PC-3 (cell line): ENCODE measurements at regions not wholly inside any gene's neighbourhood (a gene's known extent, or its start where the extent isn't known, plus 50 kb on each side); places are given as distances from the start of the nearest gene placed in this dataset.

Source experiments
- ATAC-seq: fragments of 200-7000 bp; cut with Tn5 transposase; 2 replicates; pipeline ENCODE4 v1.9.1; 2020; ENCODE audit warnings: mild to moderate bottlenecking, moderate library complexity
- BruUV-seq: library from RNA; stranded (reverse); fragments of 400-500 nt; replicated peaks from 2 replicates; lab custom pipeline; 2021; lab: Mats Ljungman, UMichigan
- CTCF ChIA-PET: fragments of 300-600 bp; sonication (Branson Sonifier 250); formaldehyde crosslinking; loops from one replicate; lab custom pipeline; 2022; ENCODE audit warnings: antibody characterized with exemption; lab: Charles Lee
- POLR2A ChIA-PET: fragments of 300-600 bp; sonication (Branson Sonifier 250); formaldehyde crosslinking; loops from one replicate; lab custom pipeline; 2022; ENCODE audit warnings: antibody characterized with exemption; ENCODE audit not compliant: unreplicated experiment; lab: Charles Lee
- DNase-seq: peaks from one replicate; pipeline ENCODE4 v3.0.0-alpha.2; 2015
- H2AFZ ChIP-seq: fragments of 300-600 bp; sonication (generic); 2 replicates; pipeline ENCODE4 v1.6.0; 2016; ENCODE audit warnings: antibody characterized with exemption, low read length
- H3F3A ChIP-seq: fragments of 300-600 bp; sonication (generic); one replicate; pipeline ENCODE4 v1.6.0; 2017; ENCODE audit warnings: antibody characterized with exemption, low read length, control low read depth, mild to moderate bottlenecking; ENCODE audit not compliant: unreplicated experiment
- H3K27ac ChIP-seq: fragments of 300-600 bp; sonication (generic); 2 replicates; pipeline ENCODE4 v1.5.1; 2016; ENCODE audit warnings: mild to moderate bottlenecking, low read length
- H3K27me3 ChIP-seq: fragments of 300-600 bp; sonication (generic); 2 replicates; pipeline ENCODE4 v1.6.1; 2016; ENCODE audit warnings: low read length, mixed read lengths
- H3K36me3 ChIP-seq: fragments of 300-600 bp; sonication (generic); 2 replicates; pipeline ENCODE4 v1.6.1; 2016; ENCODE audit warnings: low read depth, mixed run types, low read length, mixed read lengths
- H3K4me1 ChIP-seq: fragments of 300-600 bp; sonication (generic); 2 replicates; pipeline ENCODE4 v1.5.1; 2016; ENCODE audit warnings: low read length; ENCODE audit not compliant: insufficient read depth
- H3K4me2 ChIP-seq: fragments of 300-600 bp; sonication (generic); 2 replicates; pipeline ENCODE4 v1.6.0; 2016; ENCODE audit warnings: low read length
- H3K4me3 ChIP-seq: fragments of 300-600 bp; sonication (generic); 2 replicates; pipeline ENCODE4 v1.5.1; 2016; ENCODE audit warnings: mild to moderate bottlenecking, low read length, mixed read lengths
- H3K79me2 ChIP-seq: fragments of 300-600 bp; sonication (generic); 2 replicates; pipeline ENCODE4 v1.6.1; 2017; ENCODE audit warnings: low read length, mixed read lengths
- H3K9ac ChIP-seq: fragments of 300-600 bp; sonication (generic); 2 replicates; pipeline ENCODE4 v1.6.0; 2016; ENCODE audit warnings: mild to moderate bottlenecking, low read length
- H3K9me2 ChIP-seq: fragments of 300-600 bp; sonication (generic); replicated peaks from 2 replicates; pipeline ENCODE4 v1.6.1; 2016; ENCODE audit warnings: mixed run types, low read length, mixed read lengths
- H3K9me3 ChIP-seq: fragments of 300-600 bp; sonication (generic); 2 replicates; pipeline ENCODE4 v1.6.1; 2016; ENCODE audit warnings: low read length, mixed read lengths
- H4K20me1 ChIP-seq: fragments of 300-600 bp; sonication (generic); 2 replicates; pipeline ENCODE4 v1.6.1; 2016; ENCODE audit warnings: low read length, mixed read lengths
- EZH2 ChIP-seq: fragments of 300-600 bp; sonication (generic); IDR thresholded peaks from one replicate; pipeline ENCODE4 v1.6.1; 2017; ENCODE audit warnings: antibody characterized with exemption, mild to moderate bottlenecking, low read length; ENCODE audit not compliant: unreplicated experiment
- EZH2phosphoT487 ChIP-seq: fragments of 300-600 bp; sonication (generic); IDR thresholded peaks from 2 replicates; pipeline ENCODE4 v1.6.1; 2018; ENCODE audit warnings: mild to moderate bottlenecking, antibody characterized with exemption, low read length, borderline replicate concordance
- intact Hi-C: fragments of 100-400 bp; cut with micrococcal nuclease; formaldehyde crosslinking; loops from 2 replicates; pipeline ENCODE4 v1.9.0; 2023
- TF ChIP-seq, protein P1 (sequence below): fragments of 300-600 bp; sonication (generic); conservative IDR thresholded peaks from 2 replicates; pipeline ENCODE4 v1.5.1; 2017; ENCODE audit warnings: antibody characterized with exemption, low read depth, mild to moderate bottlenecking, low read length

DNA sequence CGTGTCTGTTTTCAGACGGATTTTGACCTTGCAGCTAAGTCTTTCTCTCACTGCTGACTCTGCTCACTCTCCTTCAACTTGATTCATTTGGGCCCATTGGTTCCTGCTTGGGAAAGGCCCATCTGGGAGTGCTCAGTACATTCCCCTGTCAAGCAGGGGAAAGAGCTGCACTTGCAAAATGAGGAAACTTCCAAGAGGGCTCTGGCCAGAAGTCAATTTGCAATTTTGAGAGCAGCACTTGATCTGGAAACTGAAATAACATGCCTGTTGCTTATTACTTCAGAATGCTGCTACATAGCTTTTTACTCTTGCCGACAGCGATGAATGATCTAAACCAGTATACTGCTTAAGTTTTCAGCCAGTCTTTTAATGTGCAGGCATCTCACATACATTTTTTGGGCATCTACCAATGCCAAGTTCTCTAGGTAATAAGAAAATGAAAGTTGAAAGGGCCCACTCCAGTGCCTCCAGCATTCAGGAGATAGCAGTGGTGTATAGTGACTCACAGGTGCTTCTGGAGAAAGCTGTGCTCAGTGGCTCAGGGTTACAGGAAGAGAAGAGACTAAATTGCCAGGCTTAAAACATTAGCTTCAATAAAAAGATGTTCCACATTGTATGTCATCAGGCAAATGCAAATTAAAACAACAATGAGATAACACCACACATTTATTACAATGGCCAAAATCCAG, 70.1 kb upstream of the RORA start:
- Histone ChIP-seq H3K9me2 (no peaks in the 10 kb centered on the region), H3F3A (no peaks in the 10 kb centered on the region), H3K9ac (no peak overlapping the region), H3K27me3 (peaks cover 23% of the 10 kb centered on the region), H3K27ac (no peak overlapping the region), H3K9me3 (no peaks in the 10 kb centered on the region), H3K4me3 (no peak overlapping the region), H3K36me3 (no peaks in the 10 kb centered on the region), H3K4me2 (no peak overlapping the region), H3K79me2 (no peaks in the 10 kb centered on the region), H4K20me1 (no peaks in the 10 kb centered on the region), H2AFZ (no peak overlapping the region), H3K4me1 (no peaks in the 10 kb centered on the region)
- TF ChIP-seq, protein P1, sequence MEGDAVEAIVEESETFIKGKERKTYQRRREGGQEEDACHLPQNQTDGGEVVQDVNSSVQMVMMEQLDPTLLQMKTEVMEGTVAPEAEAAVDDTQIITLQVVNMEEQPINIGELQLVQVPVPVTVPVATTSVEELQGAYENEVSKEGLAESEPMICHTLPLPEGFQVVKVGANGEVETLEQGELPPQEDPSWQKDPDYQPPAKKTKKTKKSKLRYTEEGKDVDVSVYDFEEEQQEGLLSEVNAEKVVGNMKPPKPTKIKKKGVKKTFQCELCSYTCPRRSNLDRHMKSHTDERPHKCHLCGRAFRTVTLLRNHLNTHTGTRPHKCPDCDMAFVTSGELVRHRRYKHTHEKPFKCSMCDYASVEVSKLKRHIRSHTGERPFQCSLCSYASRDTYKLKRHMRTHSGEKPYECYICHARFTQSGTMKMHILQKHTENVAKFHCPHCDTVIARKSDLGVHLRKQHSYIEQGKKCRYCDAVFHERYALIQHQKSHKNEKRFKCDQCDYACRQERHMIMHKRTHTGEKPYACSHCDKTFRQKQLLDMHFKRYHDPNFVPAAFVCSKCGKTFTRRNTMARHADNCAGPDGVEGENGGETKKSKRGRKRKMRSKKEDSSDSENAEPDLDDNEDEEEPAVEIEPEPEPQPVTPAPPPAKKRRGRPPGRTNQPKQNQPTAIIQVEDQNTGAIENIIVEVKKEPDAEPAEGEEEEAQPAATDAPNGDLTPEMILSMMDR = no peak
- ChIA-PET CTCF (no interaction called here), POLR2A (no interaction called here)
- ATAC-seq (no peak), DNase-seq (no peak)
- intact Hi-C loops = no loop called here
- no TSS peak for BruUV-seq

- intact Hi-C loops = no loop called here
Measured at GRCh38 chr15:61295239-61295638, 66.1 kb upstream of the RORA start.

DNA sequence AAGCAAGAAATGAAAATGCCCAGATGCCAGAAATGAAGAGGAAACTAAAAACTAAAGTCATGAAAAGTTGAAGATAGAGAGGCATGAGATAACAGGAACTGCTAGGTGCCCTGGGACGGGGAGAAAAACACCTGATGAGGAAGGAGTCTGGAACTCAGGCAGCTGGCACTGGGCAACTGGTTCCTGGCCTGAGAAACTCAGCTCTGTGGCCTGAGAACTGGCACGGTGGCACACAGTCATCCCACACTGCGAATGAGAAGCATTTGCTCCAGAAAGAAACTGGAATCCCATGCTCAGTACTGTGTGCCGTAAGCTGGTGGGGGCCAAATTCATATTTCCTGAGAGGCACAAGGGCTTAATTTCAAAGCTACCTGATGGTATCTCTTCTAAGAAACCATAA, 53.6 kb upstream of the RORA start:
- Histone ChIP-seq H3K4me2 (no peak overlapping the region), H4K20me1 (no peaks in the 10 kb centered on the region), H3K36me3 (no peaks in the 10 kb centered on the region), H3K4me3 (no peak overlapping the region), H3K9ac (no peak overlapping the region), H3K27ac (no peak overlapping the region), H3F3A (no peaks in the 10 kb centered on the region), H3K4me1 (no peaks in the 10 kb centered on the region), H2AFZ (no peak overlapping the region), H3K27me3 (0 out of 2 replicates have a peak, but pooled peaks cover 7% of the 10 kb centered on the region), H3K9me2 (no peaks in the 10 kb centered on the region), H3K9me3 (no peaks in the 10 kb centered on the region), H3K79me2 (no peaks in the 10 kb centered on the region)
- TF ChIP-seq, protein P1 = no peak
- no peak for TF ChIP-seq EZH2
- no peak for TF ChIP-seq EZH2phosphoT487
- intact Hi-C loops = no loop called here
- ChIA-PET CTCF (no interaction called here), POLR2A (no interaction called here)
- no TSS peak for BruUV-seq
- DNase-seq (no peak), ATAC-seq (no peak)

More at GRCh38 chr15:61295239-61295638, 66.1 kb upstream of the RORA start:
- Histone ChIP-seq H4K20me1 (no peaks in the 10 kb centered on the region), H3K4me2 (no peak overlapping the region), H3K36me3 (no peaks in the 10 kb centered on the region), H3K79me2 (no peaks in the 10 kb centered on the region), H3K9ac (no peak overlapping the region), H3F3A (no peaks in the 10 kb centered on the region), H3K4me3 (no peak overlapping the region), H3K27me3 (peaks cover 29% of the 10 kb centered on the region), H3K9me2 (no peaks in the 10 kb centered on the region), H3K27ac (no peak overlapping the region), H3K9me3 (no peaks in the 10 kb centered on the region), H2AFZ (no peak overlapping the region), H3K4me1 (no peaks in the 10 kb centered on the region)
- ChIA-PET POLR2A (no interaction called here), CTCF (no interaction called here)
- TF ChIP-seq, protein P1 = no peak
- no peak for TF ChIP-seq EZH2
- TF ChIP-seq EZH2phosphoT487 = no peak
- DNase-seq (no peak), ATAC-seq (no peak)
- BruUV-seq = no TSS peak
